ENCODE measurements at regions not wholly inside any gene's neighbourhood (a gene's known extent, or its start where the extent isn't known, plus 50 kb on each side); places are given as distances from the start of the nearest gene placed in this dataset.

- ATAC-seq (no peak), DNase-seq (ENCODE audit: low read depth, low spot score) (no peak)
- no peaks in the 10 kb centered on the region for H3K9me3 ChIP-seq (ENCODE audit: control insufficient read depth in 1 of 2, insufficient read depth in 1 of 2, low read depth in 1 of 2, low read length in 2 of 2)
- H3K36me3 ChIP-seq (ENCODE audit: control insufficient read depth in 1 of 2, insufficient read depth in 2 of 2, low read length in 2 of 2): no peaks in the 10 kb centered on the region
- no peaks in the 10 kb centered on the region for H3K79me2 ChIP-seq (ENCODE audit: insufficient read depth, low read length)
- no peak overlapping the region for H3K4me2 ChIP-seq (ENCODE audit: low read length)
- ChIA-PET RAD21 (ENCODE audit: low non-redundant PET in 1 of 2, low total read pairs in 2 of 2, uncharacterized antibody in 2 of 2, unreplicated experiment in 2 of 2) (no interaction called here), CTCF (no interaction called here), POLR2A (no interaction called here)
- H3K4me1 ChIP-seq (ENCODE audit: control insufficient read depth in 1 of 2, insufficient read depth in 2 of 2, low read length in 2 of 2): no peaks in the 10 kb centered on the region
- H3K9me2 ChIP-seq (ENCODE audit: insufficient read depth): no peaks in the 10 kb centered on the region
- intact Hi-C loops (cut with micrococcal nuclease): no loop called here
- no peak for TF ChIP-seq TCF7L2 (IDR thresholded peaks at IDR 0.05; ENCODE audit: borderline replicate concordance, extremely low read depth, insufficient read depth, insufficient read length)
- no peak for TF ChIP-seq SP1 (IDR thresholded peaks at IDR 0.05; ENCODE audit: low read depth)
- no peak for TF ChIP-seq JUND (IDR thresholded peaks at IDR 0.05)
- no peak for TF ChIP-seq RAD21 (IDR thresholded peaks at IDR 0.05; ENCODE audit: low read depth)
- TF ChIP-seq MAX (IDR thresholded peaks at IDR 0.05): no peak
- no peak for TF ChIP-seq YY1 (IDR thresholded peaks at IDR 0.05; ENCODE audit: extremely low read depth, insufficient replicate concordance, low read depth, low read length)
- TF ChIP-seq ZNF274 (IDR thresholded peaks at IDR 0.05; ENCODE audit: low read depth, low read length): no peak
- no peak for TF ChIP-seq POLR2AphosphoS5 (IDR thresholded peaks at IDR 0.05; ENCODE audit: low read depth, low read length)
- no peak overlapping the region for H2AFZ ChIP-seq (ENCODE audit: low read depth, low read length, poor library complexity, severe bottlenecking)
- BruUV-seq (replicated peaks): no TSS peak
- H3K4me3 ChIP-seq (replicated peaks in 1 of 2; ENCODE audit: low read depth in 1 of 2, low read length in 2 of 2): no peak overlapping the region
- H3K27me3 ChIP-seq (ENCODE audit: insufficient read depth, low read length): peaks cover 27% of the 10 kb centered on the region; the same call in 1 of the 2 replicates
- H3K27ac ChIP-seq (ENCODE audit: low read depth, low read length): no peak overlapping the region
- H4K20me1 ChIP-seq (ENCODE audit: insufficient read depth): no peaks in the 10 kb centered on the region
- no peak overlapping the region for H3K9ac ChIP-seq (ENCODE audit: low read length)
These were observed 233.5 kb upstream of the PMEPA1 start for GRCh38 chr20:57943291-57943690.

- no peak overlapping the region for H3K4me3 ChIP-seq (replicated peaks in 1 of 2; ENCODE audit: low read depth in 1 of 2, low read length in 2 of 2)
- H3K4me2 ChIP-seq (ENCODE audit: low read length): no peak overlapping the region
- ChIA-PET RAD21 (ENCODE audit: low non-redundant PET in 1 of 2, low total read pairs in 2 of 2, uncharacterized antibody in 2 of 2, unreplicated experiment in 2 of 2) (no interaction called here), CTCF (no interaction called here), POLR2A (interaction anchor here (0.6 kb wide), 1 partner anchor 139 kb away, joined by 3 read pairs; no protein-coding TSS in a partner anchor)
- intact Hi-C loops (cut with micrococcal nuclease): no loop called here
- no peaks in the 10 kb centered on the region for H3K9me3 ChIP-seq (ENCODE audit: control insufficient read depth in 1 of 2, insufficient read depth in 1 of 2, low read depth in 1 of 2, low read length in 2 of 2)
- no peaks in the 10 kb centered on the region for H3K36me3 ChIP-seq (ENCODE audit: control insufficient read depth in 1 of 2, insufficient read depth in 2 of 2, low read length in 2 of 2)
- no peak overlapping the region for H3K27ac ChIP-seq (ENCODE audit: low read depth, low read length)
- no peaks in the 10 kb centered on the region for H3K4me1 ChIP-seq (ENCODE audit: control insufficient read depth in 1 of 2, insufficient read depth in 2 of 2, low read length in 2 of 2)
- peaks cover 35% of the 10 kb centered on the region; the same call in 1 of the 2 replicates for H3K27me3 ChIP-seq (ENCODE audit: insufficient read depth, low read length)
- no peaks in the 10 kb centered on the region for H3K79me2 ChIP-seq (ENCODE audit: insufficient read depth, low read length)
- TF ChIP-seq POLR2A (IDR thresholded peaks at IDR 0.05; ENCODE audit: borderline replicate concordance, extremely low read depth, insufficient read depth, insufficient read length) (no peak), EZH2 (IDR thresholded peaks at IDR 0.05) (no peak), CBX3 (IDR thresholded peaks at IDR 0.05; ENCODE audit: low read depth) (no peak), YY1 (IDR thresholded peaks at IDR 0.05; ENCODE audit: extremely low read depth, insufficient replicate concordance, low read depth, low read length) (no peak), TCF7L2 (IDR thresholded peaks at IDR 0.05; ENCODE audit: borderline replicate concordance, extremely low read depth, insufficient read depth, insufficient read length) (no peak)
- ATAC-seq: no peak
- no peak overlapping the region for H3K9ac ChIP-seq (ENCODE audit: low read length)
- no peaks in the 10 kb centered on the region for H4K20me1 ChIP-seq (ENCODE audit: insufficient read depth)
- no peak for DNase-seq (ENCODE audit: low read depth, low spot score)
- BruUV-seq (replicated peaks): no TSS peak
- no peaks in the 10 kb centered on the region for H3K9me2 ChIP-seq (ENCODE audit: insufficient read depth)
- H2AFZ ChIP-seq (ENCODE audit: low read depth, low read length, poor library complexity, severe bottlenecking): no peak overlapping the region
These were observed 232.0 kb upstream of the PMEPA1 start for GRCh38 chr20:57941604-57942381.

Data from HCT116 (cell line).